ENCODE measurements at regions not wholly inside any gene's neighbourhood (a gene's known extent, or its start where the extent isn't known, plus 50 kb on each side); places are given as distances from the start of the nearest gene placed in this dataset.

GRCh38 chr15:66619152-66619903, 53.5 kb upstream of the LCTL start:
- H2AFZ ChIP-seq (ENCODE audit: low read length): no peak overlapping the region
- peak overlapping the region; percentile 72; the same call in 1 of the 2 replicates for H2BK20ac ChIP-seq (ENCODE audit: low read length)
- ChIA-PET CTCF (ENCODE audit: partially characterized antibody) (interaction anchor here (0.5 to 22.4 kb wide), 56 partner anchors 8 to 462 kb away, joined by 3 to 361 read pairs (median 4); partner anchors contain the start of gene SMAD6), POLR2A (ENCODE audit: partially characterized antibody) (interaction anchor here (0.8 to 1.4 kb wide), 4 partner anchors 16 to 88 kb away, joined by 3 to 5 read pairs (median 3); no protein-coding TSS in a partner anchor)
- peak overlapping the region; percentile 79; the same call in 1 of the 2 replicates for H3K18ac ChIP-seq (ENCODE audit: extremely low read depth, low read length)
- peak overlapping the region; percentile 96; the same call in 1 of the 2 replicates for H2BK12ac ChIP-seq (ENCODE audit: low read depth, low read length)
- peak overlapping the region; percentile 12 for H3K4ac ChIP-seq (replicated peaks; ENCODE audit: insufficient read length, low read depth, low read length)
- H3K14ac ChIP-seq (ENCODE audit: insufficient read length): no peak overlapping the region
- no peaks in the 10 kb centered on the region for H3K79me2 ChIP-seq (ENCODE audit: control insufficient read depth in 1 of 2, insufficient read depth in 2 of 2, low read length in 2 of 2)
- H3K4me1 ChIP-seq (replicated peaks in 1 of 4; ENCODE audit: control insufficient read depth in 3 of 4, insufficient read depth in 4 of 4, low read length in 3 of 4): peaks cover 18 to 31% (median 24%) of the 10 kb centered on the region in 4 experiments
- DNase-seq (ENCODE audit: low read depth in 1 of 2, low spot score in 2 of 2) (peak; percentile 44 to 91), FAIRE-seq (no peak)
- no peaks in the 10 kb centered on the region for H3K79me1 ChIP-seq (ENCODE audit: low read depth, low read length)
- H3K56ac ChIP-seq (replicated peaks; ENCODE audit: insufficient read length, low read depth, low read length): no peak overlapping the region
- no peak overlapping the region for H4K5ac ChIP-seq (ENCODE audit: insufficient read length, low read depth, low read length)
- H4K8ac ChIP-seq (ENCODE audit: extremely low read depth, insufficient read depth, low read length): no peak overlapping the region
- no peak overlapping the region for H2AK5ac ChIP-seq (ENCODE audit: low read depth, low read length)
- WGBS, 2 experiments (ENCODE audit: extremely low coverage in 1 of 2, insufficient coverage in 1 of 2, insufficient read length in 1 of 2, insufficient replicate concordance in 2 of 2, low coverage in 1 of 2, low lambda C conversion rate in 2 of 2, missing lambda C conversion rate in 1 of 2): 37% methylated on average over 17 of the region's 17 CpGs; no CpG with 5 or more reads in 1 of the 2 experiments
- H3K36me3 ChIP-seq (ENCODE audit: control insufficient read depth in 2 of 4, insufficient read depth in 4 of 4, low read length in 3 of 4): no peaks in the 10 kb centered on the region
- no peak overlapping the region for H2BK120ac ChIP-seq (replicated peaks; ENCODE audit: low read depth, low read length)
- H4K20me1 ChIP-seq (replicated peaks in 1 of 2; ENCODE audit: control insufficient read depth in 1 of 2, insufficient read depth in 2 of 2, low read length in 2 of 2): no peaks in the 10 kb centered on the region
- H3K4me2 ChIP-seq (ENCODE audit: insufficient read depth in 1 of 2, low read depth in 2 of 2, low read length in 2 of 2): no peak overlapping the region
- no peak overlapping the region for H3K23ac ChIP-seq (ENCODE audit: insufficient read length)
- H3K4me3 ChIP-seq (ENCODE audit: extremely low read depth in 1 of 4, insufficient read depth in 2 of 4, low read depth in 3 of 4, low read length in 4 of 4): no peak overlapping the region
- no peaks in the 10 kb centered on the region; the same call in 1 of the 2 replicates for H3K23me2 ChIP-seq (ENCODE audit: low read depth, low read length)
- no peaks in the 10 kb centered on the region for H3K9me3 ChIP-seq (ENCODE audit: insufficient read depth in 2 of 2, low read depth in 1 of 2, low read length in 1 of 2)
- no peak overlapping the region for H3K27ac ChIP-seq (ENCODE audit: low read depth, low read length)
- H3K27me3 ChIP-seq (replicated peaks in 1 of 4; ENCODE audit: control insufficient read depth in 3 of 4, extremely low read depth in 1 of 4, insufficient read depth in 3 of 4, low read length in 3 of 4): peaks cover 0 to 5% (median 1%) of the 10 kb centered on the region in 4 experiments; a peak in 4 of 7 replicates
- H2BK15ac ChIP-seq (ENCODE audit: low read length): peak overlapping the region; percentile 19; the same call in 1 of the 2 replicates
- no peak overlapping the region for H3K9ac ChIP-seq (replicated peaks in 1 of 4; ENCODE audit: extremely low read depth in 1 of 4, low read depth in 3 of 4, low read length in 3 of 4)
- peak overlapping the region; percentile 50; the same call in 1 of the 2 replicates for H2BK5ac ChIP-seq (ENCODE audit: low read depth, low read length)
- H4K91ac ChIP-seq (replicated peaks; ENCODE audit: insufficient read length, low read length): peak overlapping the region; percentile 30
- peak; percentile 28 for TF ChIP-seq KDM4A (IDR thresholded peaks at IDR 0.05; ENCODE audit: low read depth, low read length, severe bottlenecking)
- peak; percentile 82 to 86 for TF ChIP-seq RAD21 (IDR thresholded peaks at IDR 0.05 in 1 of 2, conservative IDR thresholded peaks at IDR 0.05 in 1 of 2; ENCODE audit: low read depth in 2 of 2, low read length in 2 of 2)
- no peak for TF ChIP-seq TBP (IDR thresholded peaks at IDR 0.05; ENCODE audit: low read depth, low read length)
- TF ChIP-seq BACH1 (IDR thresholded peaks at IDR 0.05; ENCODE audit: low read length): peak; percentile 55; the same call in 1 of the 2 replicates
- TF ChIP-seq PHF8 (conservative IDR thresholded peaks at IDR 0.05; ENCODE audit: low read depth, low read length): no peak
- no peak for TF ChIP-seq EZH2 (IDR thresholded peaks at IDR 0.05; ENCODE audit: low read depth, low read length, severe bottlenecking)
- peak; percentile 10; the same call in 1 of the 2 replicates for TF ChIP-seq GTF2F1 (IDR thresholded peaks at IDR 0.05; ENCODE audit: borderline replicate concordance, low read depth, low read length)
- no peak for TF ChIP-seq SP1 (IDR thresholded peaks at IDR 0.05; ENCODE audit: low read depth, low read length)
